Kidney epithelial cell (primary cell): ENCODE measurements at regions not wholly inside any gene's neighbourhood (a gene's known extent, or its start where the extent isn't known, plus 50 kb on each side); places are given as distances from the start of the nearest gene placed in this dataset.

Experiments used
- DNase-seq: peaks from one replicate; pipeline ENCODE4 v3.0.0-alpha.2; 2010; ENCODE audit warnings: low read depth
- H3K27me3 ChIP-seq: 2 replicates; pipeline ENCODE4 v1.6.0; 2011; ENCODE audit warnings: low read length; ENCODE audit not compliant: control insufficient read depth, insufficient read depth
- H3K36me3 ChIP-seq: 2 replicates; pipeline ENCODE4 v1.5.1; 2011; ENCODE audit warnings: low read length; ENCODE audit not compliant: control insufficient read depth, insufficient read depth
- H3K4me3 ChIP-seq: 2 replicates; pipeline ENCODE4 v1.5.1; 2011; ENCODE audit warnings: low read depth, mild to moderate bottlenecking, control low read depth, low read length
- TF ChIP-seq, protein P1 (sequence below): IDR thresholded peaks from 2 replicates; pipeline ENCODE4 v1.5.1; 2011; ENCODE audit warnings: mild to moderate bottlenecking, moderate library complexity, low read length, control low read depth, inconsistent platforms; ENCODE audit not compliant: insufficient read depth, poor library complexity, severe bottlenecking

DNA sequence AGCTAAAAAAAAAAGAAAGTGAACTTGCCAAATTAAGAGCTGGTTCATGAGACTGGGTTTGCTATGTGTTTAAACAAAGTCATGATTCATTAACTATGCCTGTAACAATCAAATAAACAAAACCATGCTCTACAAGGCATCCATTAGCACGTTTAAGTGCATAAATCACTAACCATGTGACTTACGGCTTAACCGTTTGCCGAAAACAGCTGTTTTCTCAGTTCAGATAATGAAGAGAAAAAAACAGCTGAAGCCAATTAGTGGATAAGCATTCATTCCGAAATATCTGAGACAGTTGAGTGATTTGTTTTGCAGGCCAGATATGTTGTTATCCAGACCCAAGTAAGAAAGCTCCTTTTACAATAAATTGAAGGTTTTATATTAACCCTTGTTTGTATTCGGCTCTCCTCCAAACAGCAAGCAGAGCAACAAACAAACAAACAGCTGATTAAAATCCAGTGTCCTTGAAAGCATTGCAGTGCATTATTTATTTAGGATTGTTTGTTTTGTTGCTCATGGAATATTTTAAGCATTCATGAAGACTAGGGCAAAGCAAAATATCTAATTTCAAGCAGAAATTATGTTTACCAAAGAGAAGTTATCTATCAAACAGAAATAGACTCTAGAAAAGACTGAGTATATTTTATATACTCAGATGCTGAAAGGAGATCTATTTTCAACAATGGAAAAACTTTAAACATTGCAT, 343.5 kb downstream of the RFPL4B start:
- TF ChIP-seq, protein P1, sequence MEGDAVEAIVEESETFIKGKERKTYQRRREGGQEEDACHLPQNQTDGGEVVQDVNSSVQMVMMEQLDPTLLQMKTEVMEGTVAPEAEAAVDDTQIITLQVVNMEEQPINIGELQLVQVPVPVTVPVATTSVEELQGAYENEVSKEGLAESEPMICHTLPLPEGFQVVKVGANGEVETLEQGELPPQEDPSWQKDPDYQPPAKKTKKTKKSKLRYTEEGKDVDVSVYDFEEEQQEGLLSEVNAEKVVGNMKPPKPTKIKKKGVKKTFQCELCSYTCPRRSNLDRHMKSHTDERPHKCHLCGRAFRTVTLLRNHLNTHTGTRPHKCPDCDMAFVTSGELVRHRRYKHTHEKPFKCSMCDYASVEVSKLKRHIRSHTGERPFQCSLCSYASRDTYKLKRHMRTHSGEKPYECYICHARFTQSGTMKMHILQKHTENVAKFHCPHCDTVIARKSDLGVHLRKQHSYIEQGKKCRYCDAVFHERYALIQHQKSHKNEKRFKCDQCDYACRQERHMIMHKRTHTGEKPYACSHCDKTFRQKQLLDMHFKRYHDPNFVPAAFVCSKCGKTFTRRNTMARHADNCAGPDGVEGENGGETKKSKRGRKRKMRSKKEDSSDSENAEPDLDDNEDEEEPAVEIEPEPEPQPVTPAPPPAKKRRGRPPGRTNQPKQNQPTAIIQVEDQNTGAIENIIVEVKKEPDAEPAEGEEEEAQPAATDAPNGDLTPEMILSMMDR = no peak
- H3K36me3 ChIP-seq = no peaks in the 10 kb centered on the region
- DNase-seq = no peak
- no peak overlapping the region for H3K4me3 ChIP-seq
- H3K27me3 ChIP-seq = no peaks in the 10 kb centered on the region

DNA sequence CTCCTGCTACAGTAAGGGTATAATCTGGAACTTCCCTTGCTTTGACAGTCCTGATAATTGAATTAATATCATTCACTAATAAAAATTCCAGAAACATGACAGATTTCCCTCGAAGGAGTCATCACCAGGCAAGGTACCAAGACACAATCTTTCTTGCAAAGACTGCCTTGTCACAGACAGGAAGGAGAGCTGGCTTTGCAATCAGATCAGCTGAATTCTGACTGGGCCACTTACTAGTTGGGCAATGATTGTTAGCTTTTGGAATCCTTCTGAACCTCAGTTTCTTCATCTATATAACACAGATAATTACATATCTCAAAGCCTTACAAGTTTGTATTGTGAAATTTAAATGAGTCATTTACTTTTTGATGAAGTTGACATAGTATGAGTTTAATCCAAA, 344.2 kb downstream of the RFPL4B start:
- H3K4me3 ChIP-seq = no peak overlapping the region
- TF ChIP-seq, protein P1 = no peak
- no peak for DNase-seq
- H3K36me3 ChIP-seq = no peaks in the 10 kb centered on the region
- no peaks in the 10 kb centered on the region for H3K27me3 ChIP-seq

DNA sequence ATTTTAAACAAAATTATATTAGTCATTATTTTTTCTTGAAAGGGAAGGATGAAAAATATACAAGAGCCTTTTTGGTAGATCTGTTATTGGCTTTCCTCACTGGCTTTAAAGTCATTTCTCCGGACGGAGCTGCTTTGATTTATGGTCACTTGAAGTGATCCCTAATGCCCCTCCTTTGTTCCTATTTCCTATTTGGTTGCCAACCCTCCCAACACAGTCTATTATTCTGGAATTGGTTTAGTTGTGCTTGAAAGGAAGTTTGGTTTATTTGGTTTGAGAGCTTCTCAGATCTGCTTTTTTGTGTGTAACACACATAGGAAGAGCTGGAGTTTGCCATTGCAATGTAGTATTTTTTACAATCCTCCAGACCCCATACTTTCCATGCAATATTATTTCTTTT, 347.9 kb downstream of the RFPL4B start:
- Histone ChIP-seq H3K27me3 (no peaks in the 10 kb centered on the region), H3K36me3 (no peaks in the 10 kb centered on the region), H3K4me3 (no peak overlapping the region)
- TF ChIP-seq, protein P1 = no peak
- DNase-seq = no peak

DNA sequence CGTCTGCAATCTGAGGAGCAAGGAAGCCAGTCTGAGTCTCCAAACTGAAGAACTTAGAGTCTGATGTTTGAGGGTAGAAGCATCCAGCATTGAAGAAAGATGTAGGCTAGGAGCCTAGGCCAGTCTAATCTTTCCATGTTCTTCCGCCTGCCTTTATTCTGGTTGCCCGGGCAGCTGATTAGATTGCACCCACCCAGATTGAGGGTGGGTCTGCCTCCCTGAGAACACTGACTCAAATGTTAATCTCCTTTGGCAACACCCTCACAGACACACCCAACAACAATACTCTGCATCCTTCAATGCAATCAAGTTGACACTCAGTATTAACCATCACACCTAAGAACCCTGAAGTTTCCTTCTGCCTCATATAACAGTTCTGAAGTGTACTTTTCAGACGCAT, 350.1 kb downstream of the RFPL4B start:
- Histone ChIP-seq H3K36me3 (no peaks in the 10 kb centered on the region), H3K27me3 (no peaks in the 10 kb centered on the region), H3K4me3 (no peak overlapping the region)
- TF ChIP-seq, protein P1 = no peak
- no peak for DNase-seq

DNA sequence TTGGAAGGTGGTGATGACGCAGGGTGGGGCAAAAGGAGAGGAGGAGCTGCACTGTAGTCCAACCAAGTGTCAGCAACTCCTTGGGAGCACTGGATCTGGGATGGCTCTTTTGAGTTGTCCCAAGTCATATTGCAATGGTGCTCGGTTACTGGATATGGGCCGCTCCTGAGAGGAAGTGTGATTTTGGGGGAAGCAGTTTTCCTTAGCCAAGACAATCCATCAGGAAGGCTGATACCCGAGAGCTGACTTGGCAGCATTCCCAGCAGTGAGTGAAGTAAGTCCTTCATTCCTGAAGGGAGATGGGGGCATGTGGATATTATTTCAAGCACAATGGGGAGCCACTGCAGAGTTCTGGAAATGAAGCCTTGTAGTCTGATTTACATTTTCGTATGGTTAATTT, 354.1 kb downstream of the RFPL4B start:
- TF ChIP-seq, protein P1 = no peak
- Histone ChIP-seq H3K27me3 (no peaks in the 10 kb centered on the region), H3K36me3 (no peaks in the 10 kb centered on the region), H3K4me3 (no peak overlapping the region)
- DNase-seq = no peak

DNA sequence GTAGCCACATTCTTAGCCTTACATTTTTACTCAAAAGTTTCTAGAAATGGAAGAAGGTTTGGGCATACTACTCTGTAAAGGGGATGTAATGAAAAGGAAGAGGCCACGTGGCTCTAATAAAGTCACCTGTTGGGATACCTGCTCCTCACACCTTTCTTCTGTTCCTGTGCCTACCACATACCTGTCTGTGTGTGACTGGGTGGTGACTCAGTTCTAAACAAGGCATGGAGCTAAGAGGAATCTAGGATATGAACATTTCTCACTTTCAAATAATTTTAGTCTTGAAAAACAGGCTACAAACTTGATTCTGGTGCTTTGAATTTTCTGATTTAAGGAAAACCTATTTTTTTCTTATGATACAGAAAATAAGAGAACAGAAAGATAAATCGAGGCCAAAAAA, 363.6 kb downstream of the RFPL4B start:
- no peak overlapping the region for H3K4me3 ChIP-seq
- no peaks in the 10 kb centered on the region for H3K27me3 ChIP-seq
- H3K36me3 ChIP-seq = no peaks in the 10 kb centered on the region
- DNase-seq = no peak
- TF ChIP-seq, protein P1 = no peak
